Motor neuron (in vitro differentiated cells): ENCODE measurements at regions not wholly inside any gene's neighbourhood (a gene's known extent, or its start where the extent isn't known, plus 50 kb on each side); places are given as distances from the start of the nearest gene placed in this dataset.
A peak's percentile ranks its signal among the peaks of the same experiment; 100 is the strongest.

Source experiments
- ATAC-seq, 8 experiments: fragments of 200-7000 bp; cut with Tn5 transposase; replicated peaks in 6 of 8; 2 replicates each; pipeline ENCODE4 v1.8.0; 2021; ENCODE audit warnings: mild to moderate bottlenecking in 8 of 8, moderate library complexity in 8 of 8
- H3K27ac ChIP-seq, 2 donors: fragments of 250-450 bp; sonication (Bioruptor Pico); 2 replicates each; pipeline ENCODE4 v1.9.0; 2021; ENCODE audit warnings: antibody characterized with exemption in 2 of 2, mild to moderate bottlenecking in 2 of 2, moderate library complexity in 1 of 2
- H3K4me1 ChIP-seq, 2 donors: fragments of 250-450 bp; sonication (Bioruptor Pico); replicated peaks in 1 of 2; 2 replicates each; pipeline ENCODE4 v1.6.1; 2021; ENCODE audit warnings: antibody characterized with exemption in 2 of 2, mild to moderate bottlenecking in 2 of 2, moderate library complexity in 1 of 2
- H3K4me3 ChIP-seq, 5 donors: fragments of 250-450 bp; sonication (Bioruptor Pico); 2 replicates each; pipeline ENCODE4 v1.9.0; 2021; ENCODE audit warnings: antibody characterized with exemption in 5 of 5, mild to moderate bottlenecking in 5 of 5, moderate library complexity in 4 of 5
- WGBS, 10 experiments: fragments of 450-650 bp; shearing (Covaris generic); methylation state at CpG; one replicate each; pipeline ENCODE4 v1.0.0; 2022; 5-methylcytosine and 5-hydroxymethylcytosine counted together
- in situ Hi-C, 9 experiments: fragments of 400-800 bp; cut with MboI; loops; one replicate each; pipeline ENCODE4 v1.15.0; 2021; ENCODE audit warnings: low sequenced_read_pairs in 9 of 9, low pct_unique_long_range_greater_than_20kb in 2 of 9; ENCODE audit not compliant: unreplicated experiment in 9 of 9

- peak in 4 of 8 experiments; percentile 43 to 95 (median 80) for ATAC-seq
- no peak overlapping the region for H3K4me3 ChIP-seq
- 11 to 100% (median 46%) methylated on average over 1 to 5 of the region's 6 CpGs; no CpG with 5 or more reads in 1 of the 10 experiments for WGBS, 10 experiments
- in situ Hi-C loops: loop anchor here in 1 of 9 experiments (25.0 kb wide), 1 partner anchor 100 kb away; no protein-coding TSS in a partner anchor
- H3K27ac ChIP-seq: no peak overlapping the region
- H3K4me1 ChIP-seq: no peaks in the 10 kb centered on the region
Measured at GRCh38 chr9:1837453-1838084, 177.6 kb upstream of the SMARCA2 start.

GRCh38 chr9:1839909-1840308 is 175.2 kb upstream of the SMARCA2 start:
- H3K27ac ChIP-seq: no peak overlapping the region
- WGBS, 10 experiments: 0 to 94% (median 72%) methylated on average over 1 to 6 of the region's 6 CpGs; no CpG with 5 or more reads in 1 of the 10 experiments
- peak in 2 of 8 experiments; percentile 48 to 58 for ATAC-seq
- H3K4me3 ChIP-seq: no peak overlapping the region
- no peaks in the 10 kb centered on the region for H3K4me1 ChIP-seq
- in situ Hi-C loops: loop anchor here in 1 of 9 experiments (25.0 kb wide), 1 partner anchor 103 kb away; no protein-coding TSS in a partner anchor

GRCh38 chr9:1845425-1845824 is 169.7 kb upstream of the SMARCA2 start:
- in situ Hi-C loops: loop anchor here in 1 of 9 experiments (25.0 kb wide), 1 partner anchor 108 kb away; no protein-coding TSS in a partner anchor
- H3K4me1 ChIP-seq: no peaks in the 10 kb centered on the region
- no peak overlapping the region for H3K27ac ChIP-seq
- no peak for ATAC-seq
- no peak overlapping the region for H3K4me3 ChIP-seq
- WGBS, 10 experiments: 0 to 82% (median 40%) methylated on average over 1 to 2 of the region's 2 CpGs; no CpG with 5 or more reads in 4 of the 10 experiments

GRCh38 chr9:1855726-1856125 is 159.4 kb upstream of the SMARCA2 start:
- WGBS, 10 experiments: 0 to 100% (median 0%) methylated on average over 1 to 3 of the region's 3 CpGs; no CpG with 5 or more reads in 3 of the 10 experiments
- in situ Hi-C loops: no loop called here
- no peak for ATAC-seq
- no peak overlapping the region for H3K27ac ChIP-seq
- H3K4me1 ChIP-seq: no peaks in the 10 kb centered on the region
- H3K4me3 ChIP-seq: no peak overlapping the region

GRCh38 chr9:1857808-1858207 is 157.3 kb upstream of the SMARCA2 start:
- WGBS, 10 experiments: 60 to 94% methylated on average over 2 of the region's 3 CpGs; no CpG with 5 or more reads in 8 of the 10 experiments
- ATAC-seq: peak in 4 of 8 experiments; percentile 37 to 59 (median 46)
- in situ Hi-C loops: no loop called here
- Histone ChIP-seq H3K4me3 (no peak overlapping the region), H3K27ac (no peak overlapping the region), H3K4me1 (no peaks in the 10 kb centered on the region)

GRCh38 chr9:1869843-1870242 is 145.3 kb upstream of the SMARCA2 start:
- H3K4me3 ChIP-seq: no peak overlapping the region
- in situ Hi-C loops: no loop called here
- no peak overlapping the region for H3K27ac ChIP-seq
- peak in 5 of 8 experiments; percentile 12 to 74 (median 53) for ATAC-seq
- 48 to 82% (median 65%) methylated on average over 2 to 6 of the region's 6 CpGs; no CpG with 5 or more reads in 1 of the 10 experiments for WGBS, 10 experiments
- H3K4me1 ChIP-seq: peaks cover 14 to 25% of the 10 kb centered on the region in 2 donors

- no peak for ATAC-seq
- WGBS, 10 experiments: 20 to 100% (median 90%) methylated on average over 1 to 2 of the region's 2 CpGs; no CpG with 5 or more reads in 4 of the 10 experiments
- peaks cover 14 to 25% of the 10 kb centered on the region in 2 donors for H3K4me1 ChIP-seq
- no peak overlapping the region for H3K4me3 ChIP-seq
- H3K27ac ChIP-seq: no peak overlapping the region
- in situ Hi-C loops: no loop called here
Measured at GRCh38 chr9:1870915-1871314, 144.2 kb upstream of the SMARCA2 start.

GRCh38 chr9:1871626-1872419 is 143.3 kb upstream of the SMARCA2 start:
- in situ Hi-C loops: no loop called here
- 0 to 77% (median 46%) methylated on average over 1 to 6 of the region's 8 CpGs for WGBS, 10 experiments
- Histone ChIP-seq H3K4me3 (no peak overlapping the region), H3K4me1 (peaks cover 14 to 25% of the 10 kb centered on the region in 2 donors), H3K27ac (peak overlapping the region; percentile 75 to 91)
- ATAC-seq: peak; percentile 36 to 98 (median 94)

GRCh38 chr9:1875251-1875851 is 139.8 kb upstream of the SMARCA2 start:
- in situ Hi-C loops: no loop called here
- Histone ChIP-seq H3K4me3 (no peak overlapping the region), H3K4me1 (peaks cover 14 to 22% of the 10 kb centered on the region in 2 donors), H3K27ac (no peak overlapping the region)
- 28 to 100% (median 84%) methylated on average over 2 to 8 of the region's 8 CpGs; no CpG with 5 or more reads in 2 of the 10 experiments for WGBS, 10 experiments
- ATAC-seq: no peak

- Histone ChIP-seq H3K4me1 (peaks cover 14 to 18% of the 10 kb centered on the region in 2 donors), H3K4me3 (no peak overlapping the region), H3K27ac (no peak overlapping the region)
- in situ Hi-C loops: no loop called here
- 0 to 100% (median 68%) methylated on average over 1 to 5 of the region's 5 CpGs; no CpG with 5 or more reads in 2 of the 10 experiments for WGBS, 10 experiments
- peak in 1 of 8 experiments; percentile 18 for ATAC-seq
Measured at GRCh38 chr9:1875921-1876448, 139.2 kb upstream of the SMARCA2 start.

- 20 to 93% (median 85%) methylated on average over 2 to 4 of the region's 5 CpGs; no CpG with 5 or more reads in 3 of the 10 experiments for WGBS, 10 experiments
- in situ Hi-C loops: no loop called here
- Histone ChIP-seq H3K4me1 (peaks cover 4 to 8% of the 10 kb centered on the region in 2 donors), H3K27ac (no peak overlapping the region), H3K4me3 (no peak overlapping the region)
- ATAC-seq: no peak
Measured at GRCh38 chr9:1876891-1877496, 138.2 kb upstream of the SMARCA2 start.

GRCh38 chr9:1877951-1878350 is 137.2 kb upstream of the SMARCA2 start:
- WGBS, 10 experiments: 0 to 100% (median 85%) methylated on average over 1 to 3 of the region's 4 CpGs; no CpG with 5 or more reads in 4 of the 10 experiments
- Histone ChIP-seq H3K4me1 (no peaks in the 10 kb centered on the region), H3K27ac (no peak overlapping the region), H3K4me3 (no peak overlapping the region)
- in situ Hi-C loops: no loop called here
- no peak for ATAC-seq
